ENCODE measurements at regions not wholly inside any gene's neighbourhood (a gene's known extent, or its start where the extent isn't known, plus 50 kb on each side); places are given as distances from the start of the nearest gene placed in this dataset.

- TF ChIP-seq CTCF (IDR thresholded peaks at IDR 0.05) (no peak), POLR2A (IDR thresholded peaks at IDR 0.05) (no peak)
- WGBS, 2 donors = 68 to 76% methylated on average over 1 of the region's 1 CpG
- intact Hi-C loops (cut with DNase I) = no loop called here
- H3K4me1 ChIP-seq = no peaks in the 10 kb centered on the region
- H3K27ac ChIP-seq = no peak overlapping the region
- no peaks in the 10 kb centered on the region for H3K27me3 ChIP-seq
- no peak overlapping the region for H3K4me3 ChIP-seq
- no peaks in the 10 kb centered on the region for H3K36me3 ChIP-seq (replicated peaks in 1 of 2; ENCODE audit: insufficient read depth in 1 of 2, low read depth in 2 of 2)
- no peaks in the 10 kb centered on the region for H3K9me3 ChIP-seq
- no peak for ATAC-seq
- DNase-seq = no peak
These were observed 128.3 kb upstream of the ALCAM start for GRCh38 chr3:105238367-105238766.

GRCh38 chr3:105243076-105243475 is 123.6 kb upstream of the ALCAM start:
- Histone ChIP-seq H3K27ac (no peak overlapping the region), H3K9me3 (no peaks in the 10 kb centered on the region), H3K27me3 (no peaks in the 10 kb centered on the region), H3K36me3 (replicated peaks in 1 of 2; ENCODE audit: insufficient read depth in 1 of 2, low read depth in 2 of 2) (no peaks in the 10 kb centered on the region), H3K4me3 (no peak overlapping the region), H3K4me1 (no peaks in the 10 kb centered on the region)
- intact Hi-C loops (cut with DNase I) = no loop called here
- 78 to 79% methylated on average over 2 of the region's 2 CpGs for WGBS, 2 donors
- ATAC-seq (no peak), DNase-seq (no peak)
- TF ChIP-seq CTCF (IDR thresholded peaks at IDR 0.05) = no peak
- TF ChIP-seq POLR2A (IDR thresholded peaks at IDR 0.05) = no peak

- TF ChIP-seq POLR2A (IDR thresholded peaks at IDR 0.05) (no peak), CTCF (IDR thresholded peaks at IDR 0.05) (no peak)
- Histone ChIP-seq H3K4me1 (no peaks in the 10 kb centered on the region), H3K36me3 (replicated peaks in 1 of 2; ENCODE audit: insufficient read depth in 1 of 2, low read depth in 2 of 2) (no peaks in the 10 kb centered on the region), H3K27me3 (no peaks in the 10 kb centered on the region), H3K27ac (no peak overlapping the region), H3K9me3 (no peaks in the 10 kb centered on the region), H3K4me3 (no peak overlapping the region)
- ATAC-seq (no peak), DNase-seq (no peak)
- 77 to 86% methylated on average over 3 of the region's 3 CpGs for WGBS, 2 donors
- intact Hi-C loops (cut with DNase I) = no loop called here
These were observed 120.2 kb upstream of the ALCAM start for GRCh38 chr3:105246536-105246935.

- ATAC-seq (peak; percentile 55), DNase-seq (peak in 2 of 4 donors; percentile 5 to 19)
- 11 to 18% methylated on average over 3 of the region's 3 CpGs for WGBS, 2 donors
These were observed 113.5 kb upstream of the ALCAM start for GRCh38 chr3:105253225-105253624.

More at GRCh38 chr3:105253225-105253624, 113.5 kb upstream of the ALCAM start:
- H3K9me3 ChIP-seq = no peaks in the 10 kb centered on the region
- no peaks in the 10 kb centered on the region for H3K27me3 ChIP-seq
- H3K4me1 ChIP-seq = peaks cover 8% of the 10 kb centered on the region
- no peak overlapping the region for H3K27ac ChIP-seq
- no peaks in the 10 kb centered on the region for H3K36me3 ChIP-seq (replicated peaks in 1 of 2; ENCODE audit: insufficient read depth in 1 of 2, low read depth in 2 of 2)
- TF ChIP-seq CTCF (IDR thresholded peaks at IDR 0.05) (no peak), POLR2A (IDR thresholded peaks at IDR 0.05) (no peak)
- intact Hi-C loops (cut with DNase I) = no loop called here
- H3K4me3 ChIP-seq = no peak overlapping the region

Measured in body of pancreas (tissue), 4 donors.